ENCODE measurements at regions not wholly inside any gene's neighbourhood (a gene's known extent, or its start where the extent isn't known, plus 50 kb on each side); places are given as distances from the start of the nearest gene placed in this dataset.

- H3K27me3 Mint-ChIP-seq (ENCODE audit: low read depth) = no peaks in the 10 kb centered on the region
- Histone ChIP-seq H4K5ac (ENCODE audit: insufficient read length, low read depth, low read length) (no peak overlapping the region), H3K23me2 (ENCODE audit: insufficient read length, low read depth, low read length, poor library complexity, severe bottlenecking) (no peaks in the 10 kb centered on the region), H3K18ac (ENCODE audit: insufficient read length, low read depth, low read length) (no peak overlapping the region), H4K20me1 (ENCODE audit: control insufficient read depth, insufficient read depth, insufficient read length) (no peaks in the 10 kb centered on the region), H2AK5ac (ENCODE audit: insufficient read length, low read length) (no peak overlapping the region), H3K23ac (ENCODE audit: insufficient read length, low read depth, low read length) (no peak overlapping the region), H2AFZ (ENCODE audit: low read length) (no peak overlapping the region), H2BK20ac (ENCODE audit: low read depth, low read length, poor library complexity, severe bottlenecking) (no peak overlapping the region), H4K91ac (ENCODE audit: insufficient read length, low read depth, low read length) (no peak overlapping the region), H3K14ac (ENCODE audit: insufficient read depth, low read length) (no peak overlapping the region), H2BK120ac (ENCODE audit: low read depth, low read length, poor library complexity, severe bottlenecking) (no peak overlapping the region), H3K4ac (ENCODE audit: low read depth, low read length) (no peak overlapping the region), H3T11ph (ENCODE audit: low read length) (no peak overlapping the region), H2BK5ac (ENCODE audit: insufficient read length, low read length) (no peak overlapping the region), H4K8ac (replicated peaks; ENCODE audit: insufficient read length, low read depth, low read length) (no peak overlapping the region), H3K9me3 (ENCODE audit: control insufficient read depth, low read depth, low read length) (no peaks in the 10 kb centered on the region), H2BK15ac (ENCODE audit: low read depth, low read length) (no peak overlapping the region), H3K27ac (ENCODE audit: insufficient read length, low read depth, low read length) (no peak overlapping the region), H3K79me2 (ENCODE audit: insufficient read depth, low read length) (no peaks in the 10 kb centered on the region), H3K27me3 (ENCODE audit: insufficient read depth, low read length) (no peaks in the 10 kb centered on the region), H2BK12ac (ENCODE audit: insufficient read length, low read depth, low read length) (no peak overlapping the region), H3K9ac (ENCODE audit: extremely low read depth, insufficient read length, low read length) (no peak overlapping the region), H3K79me1 (ENCODE audit: insufficient read depth, low read depth, low read length, poor library complexity, severe bottlenecking) (no peaks in the 10 kb centered on the region), H3K4me2 (ENCODE audit: insufficient read depth, insufficient read length, low read length) (no peak overlapping the region), H3K56ac (ENCODE audit: insufficient read length, low read depth, low read length) (no peak overlapping the region), H3K4me1 (ENCODE audit: insufficient read depth, low read length) (no peaks in the 10 kb centered on the region)
- no peaks in the 10 kb centered on the region for H3K9me3 Mint-ChIP-seq
- WGBS (ENCODE audit: extremely low coverage, insufficient read length, low lambda C conversion rate) = no CpG with 5 or more reads among the region's 1 CpG
- TF ChIP-seq CTCF (conservative IDR thresholded peaks at IDR 0.05) = no peak
- no peak overlapping the region for H3K4me3 Mint-ChIP-seq
- no peak overlapping the region; a peak in 1 of 7 replicates for H3K27ac Mint-ChIP-seq
- H3K4me1 Mint-ChIP-seq = peaks cover 14 to 22% of the 10 kb centered on the region in 2 experiments
- no peaks in the 10 kb centered on the region for H3K36me3 Mint-ChIP-seq (ENCODE audit: insufficient read depth in 1 of 3, low read depth in 3 of 3)
- no peak for DNase-seq
Observed at GRCh38 chr7:12028508-12028907, 182.6 kb upstream of the TMEM106B start.

Data from H9 (cell line).